H1 (cell line): ENCODE measurements at regions not wholly inside any gene's neighbourhood (a gene's known extent, or its start where the extent isn't known, plus 50 kb on each side); places are given as distances from the start of the nearest gene placed in this dataset.

Experiments
- CTCF ChIA-PET: fragments of 300-600 bp; sonication (Branson Sonifier 250); formaldehyde crosslinking; loops from one replicate; lab custom pipeline; 2021; ENCODE audit not compliant: partially characterized antibody; lab: Charles Lee
- POLR2A ChIA-PET: fragments of 300-600 bp; sonication (Branson Sonifier 250); formaldehyde crosslinking; loops from one replicate; lab custom pipeline; 2021; ENCODE audit warnings: inconsistent platforms; ENCODE audit not compliant: partially characterized antibody; lab: Charles Lee
- DNase-seq, 2 experiments: peaks; one replicate each; pipeline versions ENCODE4 v3.0.0 to v3.0.0-alpha.2; 2010 to 2022; ENCODE audit warnings: low spot score in 2 of 2, low read depth in 1 of 2, mixed read lengths in 1 of 2
- FAIRE-seq: peaks from 2 replicates; lab custom pipeline; 2011; peaks lifted over from hg19 to GRCh38; lab: Jason Lieb, UNC
- H2AFZ ChIP-seq: 2 replicates; pipeline ENCODE4 v1.8.1; 2012; ENCODE audit warnings: low read length, inconsistent platforms
- H2AK5ac ChIP-seq: 2 replicates; pipeline ENCODE4 v1.6.1; 2013; ENCODE audit warnings: low read depth, low read length
- H2BK120ac ChIP-seq: replicated peaks from 2 replicates; pipeline ENCODE3; 2013; ENCODE audit warnings: low read depth, low read length, inconsistent platforms
- H2BK12ac ChIP-seq: 2 replicates; pipeline ENCODE4 v1.6.1; 2013; ENCODE audit warnings: low read depth, low read length
- H2BK15ac ChIP-seq: 2 replicates; pipeline ENCODE4 v1.6.1; 2013; ENCODE audit warnings: low read length
- H2BK20ac ChIP-seq: 2 replicates; pipeline ENCODE4 v1.6.1; 2013; ENCODE audit warnings: low read length
- H2BK5ac ChIP-seq: 2 replicates; pipeline ENCODE4 v1.6.1; 2013; ENCODE audit warnings: low read depth, low read length
- H3K14ac ChIP-seq: 2 replicates; pipeline ENCODE4 v1.6.1; 2013; ENCODE audit warnings: inconsistent platforms; ENCODE audit not compliant: insufficient read length
- H3K18ac ChIP-seq: 2 replicates; pipeline ENCODE4 v1.6.1; 2013; ENCODE audit warnings: low read length; ENCODE audit errors: extremely low read depth
- H3K23ac ChIP-seq: 2 replicates; pipeline ENCODE4 v1.6.1; 2013; ENCODE audit warnings: inconsistent platforms; ENCODE audit not compliant: insufficient read length
- H3K23me2 ChIP-seq: 2 replicates; pipeline ENCODE4 v1.6.1; 2013; ENCODE audit warnings: low read depth, low read length
- H3K27ac ChIP-seq: 2 replicates; pipeline ENCODE4 v1.6.1; 2011; ENCODE audit warnings: low read depth, low read length, inconsistent platforms
- H3K27me3 ChIP-seq, 4 experiments: replicated peaks in 1 of 4; 1 replicate in 1 of 4; 2 replicates in 3 of 4; pipeline versions ENCODE4 v1.6.1 to v1.8.1; 2011 to 2013; ENCODE audit warnings: low read length in 3 of 4, mild to moderate bottlenecking in 3 of 4, inconsistent platforms in 2 of 4, mixed read lengths in 2 of 4, moderate library complexity in 1 of 4; ENCODE audit not compliant: control insufficient read depth in 3 of 4, insufficient read depth in 3 of 4; ENCODE audit errors: extremely low read depth in 1 of 4
- H3K36me3 ChIP-seq, 4 experiments: 2 replicates each; pipeline versions ENCODE4 v1.6.1 to v1.8.1; 2011 to 2013; ENCODE audit warnings: mild to moderate bottlenecking in 4 of 4, low read length in 3 of 4, moderate library complexity in 2 of 4, control low read depth in 1 of 4, inconsistent platforms in 1 of 4; ENCODE audit not compliant: insufficient read depth in 4 of 4, control insufficient read depth in 2 of 4
- H3K4ac ChIP-seq: replicated peaks from 2 replicates; pipeline ENCODE3; 2013; ENCODE audit warnings: low read length, low read depth, mixed read lengths, inconsistent platforms; ENCODE audit not compliant: insufficient read length
- H3K4me1 ChIP-seq, 4 experiments: replicated peaks in 1 of 4; 1 replicate in 1 of 4; 2 replicates in 3 of 4; pipeline versions ENCODE4 v1.6.1 to v1.8.1; 2011 to 2013; ENCODE audit warnings: low read length in 3 of 4, inconsistent platforms in 2 of 4, mixed read lengths in 1 of 4; ENCODE audit not compliant: insufficient read depth in 4 of 4, control insufficient read depth in 3 of 4
- H3K4me2 ChIP-seq, 2 experiments: 2 replicates each; pipeline versions ENCODE4 v1.6.1 to v1.8.1; 2011 to 2013; ENCODE audit warnings: low read depth in 2 of 2, low read length in 2 of 2, control low read depth in 1 of 2, inconsistent platforms in 1 of 2, mild to moderate bottlenecking in 1 of 2; ENCODE audit not compliant: insufficient read depth in 1 of 2
- H3K4me3 ChIP-seq, 4 experiments: fragments of 200-600, 300-600 bp in 1 of 4; sonication (generic), shearing (Covaris generic), sonication (Bioruptor Twin) in 1 of 4; 2 replicates each; pipeline versions ENCODE4 v1.5.1 to v1.8.1; 2011 to 2016; ENCODE audit warnings: low read length in 4 of 4, low read depth in 3 of 4, control low read depth in 2 of 4, inconsistent platforms in 2 of 4, mild to moderate bottlenecking in 2 of 4, mixed read lengths in 1 of 4, moderate library complexity in 1 of 4; ENCODE audit not compliant: insufficient read depth in 2 of 4; ENCODE audit errors: extremely low read depth in 1 of 4
- H3K56ac ChIP-seq: replicated peaks from 2 replicates; pipeline ENCODE3; 2013; ENCODE audit warnings: low read depth, mild to moderate bottlenecking, mixed read lengths, low read length, inconsistent platforms; ENCODE audit not compliant: insufficient read length
- H3K79me1 ChIP-seq: 2 replicates; pipeline ENCODE4 v1.6.1; 2013; ENCODE audit warnings: low read depth, low read length, control low read depth
- H3K79me2 ChIP-seq, 2 experiments: 2 replicates each; pipeline versions ENCODE4 v1.6.1 to v1.8.1; 2012 to 2013; ENCODE audit warnings: low read length in 2 of 2, mild to moderate bottlenecking in 2 of 2, inconsistent platforms in 1 of 2; ENCODE audit not compliant: insufficient read depth in 2 of 2, control insufficient read depth in 1 of 2
- H3K9ac ChIP-seq, 4 experiments: replicated peaks in 1 of 4; 1 replicate in 1 of 4; 2 replicates in 3 of 4; pipeline versions ENCODE4 v1.6.1 to v1.8.1; 2011 to 2013; ENCODE audit warnings: low read depth in 3 of 4, low read length in 3 of 4, control low read depth in 2 of 4, mild to moderate bottlenecking in 2 of 4, moderate library complexity in 2 of 4, inconsistent platforms in 1 of 4; ENCODE audit errors: extremely low read depth in 1 of 4
- H3K9me3 ChIP-seq, 2 experiments: 2 replicates each; pipeline versions ENCODE4 v1.6.1 to v1.8.1; 2012 to 2013; ENCODE audit warnings: mild to moderate bottlenecking in 2 of 2, moderate library complexity in 2 of 2, control low read depth in 1 of 2, inconsistent platforms in 1 of 2, low read depth in 1 of 2, low read length in 1 of 2, mixed read lengths in 1 of 2; ENCODE audit not compliant: insufficient read depth in 2 of 2
- H4K20me1 ChIP-seq, 2 experiments: replicated peaks in 1 of 2; 2 replicates each; pipeline versions ENCODE3 to v1.8.1; 2011 to 2013; ENCODE audit warnings: inconsistent platforms in 2 of 2, low read length in 2 of 2, mild to moderate bottlenecking in 1 of 2; ENCODE audit not compliant: insufficient read depth in 2 of 2, control insufficient read depth in 1 of 2
- H4K5ac ChIP-seq: 2 replicates; pipeline ENCODE4 v1.6.1; 2013; ENCODE audit warnings: low read length, low read depth, mixed read lengths, inconsistent platforms; ENCODE audit not compliant: insufficient read length
- H4K8ac ChIP-seq: 2 replicates; pipeline ENCODE4 v1.8.0; 2013; ENCODE audit warnings: mild to moderate bottlenecking, moderate library complexity, low read length, inconsistent platforms; ENCODE audit not compliant: insufficient read depth; ENCODE audit errors: extremely low read depth
- H4K91ac ChIP-seq: replicated peaks from 2 replicates; pipeline ENCODE3; 2013; ENCODE audit warnings: low read length, mixed read lengths, inconsistent platforms; ENCODE audit not compliant: insufficient read length
- ATF2 ChIP-seq: IDR thresholded peaks from 2 replicates; pipeline ENCODE4 v1.6.1; 2012; ENCODE audit warnings: low read length, inconsistent platforms
- BRCA1 ChIP-seq: IDR thresholded peaks from 2 replicates; pipeline ENCODE4 v1.6.1; 2012; ENCODE audit warnings: low read depth, low read length, improper control_type of control experiment
- EGR1 ChIP-seq: IDR thresholded peaks from 2 replicates; pipeline ENCODE4 v1.6.1; 2011; ENCODE audit warnings: low read depth, low read length, borderline replicate concordance
- HDAC6 ChIP-seq: IDR thresholded peaks from one replicate; pipeline ENCODE4 v1.7.1; 2012; ENCODE audit warnings: low read depth, mild to moderate bottlenecking, inconsistent platforms, low read length, moderate library complexity
- JUN ChIP-seq: IDR thresholded peaks from 2 replicates; pipeline ENCODE4 v1.6.1; 2011; ENCODE audit warnings: low read depth, mild to moderate bottlenecking, improper control_type of control experiment, low read length
- RXRA ChIP-seq: IDR thresholded peaks from 2 replicates; pipeline ENCODE4 v1.6.1; 2011; ENCODE audit warnings: low read depth, mild to moderate bottlenecking, low read length, moderate library complexity; ENCODE audit not compliant: insufficient read depth
- SIRT6 ChIP-seq: IDR thresholded peaks from one replicate; pipeline ENCODE4 v1.7.1; 2012; ENCODE audit warnings: low read length, inconsistent platforms
- SP1 ChIP-seq: IDR thresholded peaks from 2 replicates; pipeline ENCODE4 v1.6.1; 2011; ENCODE audit warnings: low read depth, low read length
- TBP ChIP-seq: IDR thresholded peaks from 2 replicates; pipeline ENCODE4 v1.6.1; 2011; ENCODE audit warnings: low read depth, low read length, improper control_type of control experiment
- TCF12 ChIP-seq: IDR thresholded peaks from 2 replicates; pipeline ENCODE4 v1.6.1; 2011; ENCODE audit warnings: low read depth, mild to moderate bottlenecking, low read length
- WGBS, 2 experiments: shearing (Covaris generic) in 1 of 2; methylation state at CpG; one replicate each; pipeline versions ENCODE4 v1.1.6 to v1.1.7; 2013 to 2015; ENCODE audit warnings: low lambda C conversion rate in 2 of 2, mixed read lengths in 2 of 2, inconsistent platforms in 1 of 2, low coverage in 1 of 2, missing lambda C conversion rate in 1 of 2; ENCODE audit not compliant: insufficient replicate concordance in 2 of 2, insufficient coverage in 1 of 2, insufficient read length in 1 of 2; ENCODE audit errors: extremely low coverage in 1 of 2, missing lambda C conversion rate in 1 of 2; 5-methylcytosine and 5-hydroxymethylcytosine counted together
- TF ChIP-seq, protein P1 (sequence below): IDR thresholded peaks from 2 replicates; pipeline ENCODE4 v1.6.1; 2011; ENCODE audit warnings: low read length, improper control_type of control experiment

GRCh38 chr18:53946594-53946993 is 277.9 kb downstream of the MBD2 start:
- no peak for DNase-seq
- Histone ChIP-seq H3K4me3 (no peak overlapping the region), H4K8ac (no peak overlapping the region), H3K4me2 (no peak overlapping the region), H3K23ac (no peak overlapping the region), H3K9me3 (peaks cover 20 to 37% of the 10 kb centered on the region in 2 experiments), H3K4me1 (no peaks in the 10 kb centered on the region), H3K56ac (no peak overlapping the region), H3K23me2 (no peaks in the 10 kb centered on the region), H2BK5ac (no peak overlapping the region), H3K18ac (no peak overlapping the region), H2AK5ac (no peak overlapping the region), H2BK15ac (no peak overlapping the region), H3K27me3 (no peaks in the 10 kb centered on the region), H3K27ac (no peak overlapping the region), H4K5ac (no peak overlapping the region), H3K4ac (no peak overlapping the region), H3K36me3 (peaks cover 0 to 4% (median 0%) of the 10 kb centered on the region in 4 experiments; a peak in 1 of 8 replicates), H2AFZ (no peak overlapping the region), H3K79me2 (no peaks in the 10 kb centered on the region), H3K9ac (no peak overlapping the region), H4K20me1 (no peaks in the 10 kb centered on the region), H4K91ac (no peak overlapping the region), H2BK120ac (no peak overlapping the region), H2BK12ac (no peak overlapping the region), H3K14ac (no peak overlapping the region), H2BK20ac (no peak overlapping the region), H3K79me1 (no peaks in the 10 kb centered on the region)
- WGBS, 2 experiments, result 84% methylated on average over 1 of the region's 1 CpG; no CpG with 5 or more reads in 1 of the 2 experiments
- ChIA-PET CTCF (interaction anchor here (1.0 to 1.1 kb wide), 2 partner anchors 58 to 955 kb away, joined by 3 read pairs; no protein-coding TSS in a partner anchor), POLR2A (no interaction called here)
- TF ChIP-seq TBP (no peak), SP1 (no peak), TCF12 (no peak), RXRA (no peak), ATF2 (no peak), EGR1 (no peak), HDAC6 (no peak), BRCA1 (no peak), SIRT6 (no peak), JUN (no peak)
- TF ChIP-seq, protein P1, sequence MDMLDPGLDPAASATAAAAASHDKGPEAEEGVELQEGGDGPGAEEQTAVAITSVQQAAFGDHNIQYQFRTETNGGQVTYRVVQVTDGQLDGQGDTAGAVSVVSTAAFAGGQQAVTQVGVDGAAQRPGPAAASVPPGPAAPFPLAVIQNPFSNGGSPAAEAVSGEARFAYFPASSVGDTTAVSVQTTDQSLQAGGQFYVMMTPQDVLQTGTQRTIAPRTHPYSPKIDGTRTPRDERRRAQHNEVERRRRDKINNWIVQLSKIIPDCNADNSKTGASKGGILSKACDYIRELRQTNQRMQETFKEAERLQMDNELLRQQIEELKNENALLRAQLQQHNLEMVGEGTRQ, result no peak
- no peak for FAIRE-seq
